ENCODE measurements at regions not wholly inside any gene's neighbourhood (a gene's known extent, or its start where the extent isn't known, plus 50 kb on each side); places are given as distances from the start of the nearest gene placed in this dataset.
"Not testable (repeated sequence)": the region's sequence is repeated elsewhere in the genome, so short reads cannot be mapped to it uniquely, and the experiment has no call there.

GRCh38 chrX:44785652-44786051 lies 58.2 kb upstream of the DUSP21 start:
- peak; percentile 96 for DNase-seq (ENCODE audit: low spot score)

DNA sequence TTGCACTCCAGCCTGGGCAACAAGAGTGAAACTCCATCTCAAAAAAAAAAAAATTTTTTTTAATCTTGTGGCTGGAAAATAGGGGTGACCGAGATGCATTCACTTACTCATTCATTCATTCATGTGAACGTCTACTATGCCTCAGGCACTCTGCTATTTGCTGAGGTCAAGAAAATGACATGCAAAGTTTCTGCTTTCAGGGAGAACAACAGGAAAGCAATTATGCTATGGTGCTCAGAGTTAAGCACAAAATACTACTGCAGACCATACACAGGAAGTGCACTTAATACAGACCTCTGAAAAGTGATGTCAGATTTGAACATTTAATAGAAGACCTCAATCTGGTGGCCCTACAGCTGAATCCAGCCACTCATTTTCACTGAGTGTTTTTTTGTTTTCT lies 59.6 kb upstream of the DUSP21 start:
- DNase-seq (ENCODE audit: low spot score): no peak

DNA sequence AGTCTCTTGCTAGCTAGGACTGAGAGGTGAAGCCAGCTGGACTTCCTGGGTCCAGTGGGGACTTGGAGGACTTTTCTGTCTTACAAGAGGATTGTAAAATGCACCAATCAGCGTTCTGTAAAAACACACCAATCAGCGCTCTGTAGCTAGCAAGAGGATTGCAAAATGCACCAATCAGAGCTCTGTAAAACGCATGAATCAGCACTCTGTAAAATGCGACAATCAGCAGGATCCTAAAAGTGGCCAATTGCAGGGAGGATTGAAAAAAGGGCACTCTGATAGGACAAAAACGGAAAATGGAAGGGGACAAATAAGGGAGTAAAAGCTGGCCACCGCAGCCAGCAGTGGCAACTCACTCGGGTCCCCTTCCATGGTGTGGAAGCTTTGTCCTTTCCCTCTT lies 65.6 kb upstream of the DUSP21 start:
- no peak for DNase-seq (ENCODE audit: low spot score)

GRCh38 chrX:44775726-44776125 lies 68.1 kb upstream of the DUSP21 start:
- DNase-seq (ENCODE audit: low spot score): no peak

DNA sequence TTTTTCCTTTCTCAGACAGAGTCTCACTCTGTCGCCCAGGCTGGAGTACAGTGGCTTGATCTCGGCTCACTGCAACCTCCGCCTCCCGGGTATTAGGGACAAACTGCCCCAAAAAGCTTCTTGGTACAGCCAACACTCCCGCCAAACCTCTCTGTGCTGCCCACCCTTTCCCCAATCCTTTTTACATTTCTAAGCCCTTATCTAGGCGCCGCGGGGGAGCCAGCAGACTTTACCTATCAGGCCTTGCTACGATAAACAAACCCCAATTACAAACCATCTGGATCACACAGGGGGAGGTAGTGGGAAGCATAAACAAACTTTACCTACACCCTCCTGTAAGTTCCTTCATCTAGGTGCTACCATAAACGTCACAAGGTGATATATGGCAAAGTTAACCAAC lies 69.8 kb upstream of the DUSP21 start:
- DNase-seq (ENCODE audit: low spot score): not testable (repeated sequence)

- DNase-seq (ENCODE audit: low spot score): no peak
These were observed 73.7 kb upstream of the DUSP21 start for GRCh38 chrX:44770121-44770520.

- DNase-seq (ENCODE audit: low spot score): no peak
These were observed 76.5 kb upstream of the DUSP21 start for GRCh38 chrX:44767308-44767707.

- DNase-seq (ENCODE audit: low spot score): no peak
These were observed 78.3 kb upstream of the DUSP21 start for GRCh38 chrX:44765556-44765955.

DNA sequence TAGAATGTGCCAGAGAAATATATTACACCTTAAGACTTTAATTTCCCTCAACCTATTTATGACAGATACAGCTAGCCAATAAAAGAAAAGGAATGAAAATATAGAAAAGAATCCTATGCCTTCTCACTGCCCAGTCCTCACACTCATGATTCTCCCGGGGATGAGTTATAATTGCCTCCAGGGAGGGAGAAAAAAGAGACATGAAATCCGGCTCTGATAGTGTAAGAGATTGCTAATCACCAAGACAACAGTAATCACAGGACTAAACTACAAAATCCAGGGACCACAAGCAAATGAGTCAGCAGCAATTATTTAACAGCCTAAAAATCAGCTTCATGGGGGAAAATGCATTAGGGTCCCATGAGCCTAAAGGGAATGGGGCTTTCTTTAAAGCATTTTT lies 95.9 kb upstream of the DUSP21 start:
- peak; percentile 30 for DNase-seq (ENCODE audit: low spot score)

GRCh38 chrX:44747317-44747716 lies 96.5 kb upstream of the DUSP21 start:
- DNase-seq (ENCODE audit: low spot score): no peak

- DNase-seq (ENCODE audit: low spot score): no peak
These were observed 99.0 kb upstream of the DUSP21 start for GRCh38 chrX:44744799-44745198.

GRCh38 chrX:44742480-44743155 lies 101.2 kb upstream of the DUSP21 start:
- no peak for DNase-seq (ENCODE audit: low spot score)

- DNase-seq (ENCODE audit: low spot score): not testable (repeated sequence)
These were observed 102.0 kb upstream of the DUSP21 start for GRCh38 chrX:44741859-44742258.

DNA sequence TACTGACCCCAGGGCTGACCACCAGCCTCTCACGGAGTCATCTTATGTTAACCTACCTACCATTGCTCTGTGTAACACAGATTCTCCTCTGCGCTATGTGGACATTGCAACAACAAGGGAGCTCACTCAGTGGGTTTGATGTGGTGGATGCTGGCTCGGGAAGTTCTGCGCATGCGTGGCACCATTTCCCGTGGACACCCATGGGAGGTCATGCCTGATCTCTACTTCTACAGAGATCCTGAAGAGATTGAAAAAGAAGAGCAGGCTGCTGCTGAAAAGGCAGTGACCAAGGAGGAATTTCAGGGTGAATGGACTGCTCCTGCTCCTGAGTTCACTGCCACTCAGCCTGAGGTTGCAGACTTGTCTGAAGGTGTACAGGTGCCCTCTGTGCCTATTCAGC lies 102.4 kb upstream of the DUSP21 start:
- DNase-seq (ENCODE audit: low spot score): not testable (repeated sequence)

DNA sequence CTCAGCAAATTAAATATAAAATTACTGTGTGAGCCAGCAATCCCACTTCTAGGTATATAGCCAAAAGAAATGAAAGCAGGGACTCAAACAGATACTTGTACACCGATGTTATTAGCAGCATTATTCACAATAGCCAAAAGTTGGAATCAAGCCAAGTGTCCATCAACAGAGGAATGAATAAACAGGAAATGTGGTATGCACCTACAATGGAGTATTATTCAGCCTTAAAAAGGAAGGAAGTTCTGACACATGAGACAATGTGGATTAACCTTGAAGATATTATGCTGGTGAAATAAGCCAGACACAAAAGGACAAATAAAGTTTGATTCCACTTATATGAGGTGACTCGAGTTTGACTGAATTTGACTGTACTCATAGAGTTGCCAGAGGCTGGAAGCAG lies 108.3 kb upstream of the DUSP21 start:
- no peak for DNase-seq (ENCODE audit: low spot score)

DNA sequence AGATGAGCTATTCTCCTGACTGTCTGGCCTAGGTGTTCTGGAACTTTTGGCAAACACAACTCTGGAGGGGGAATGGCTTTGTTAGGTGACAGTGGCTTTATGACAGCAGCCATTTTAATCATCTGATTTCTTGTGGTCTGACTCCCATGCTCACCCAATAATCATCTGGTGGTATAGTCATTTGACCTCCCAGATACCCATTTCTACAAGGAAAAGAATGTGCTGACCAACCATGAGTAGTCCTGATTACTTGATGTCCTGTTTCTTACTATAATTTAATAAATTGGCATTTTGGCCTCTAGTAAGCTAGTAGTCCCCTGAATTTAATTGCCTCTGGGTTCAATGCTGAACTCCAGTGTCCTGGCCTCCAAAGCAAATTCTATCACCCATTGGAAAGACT lies 109.9 kb upstream of the DUSP21 start:
- peak; percentile 36 for DNase-seq (ENCODE audit: low spot score)

- no peak for DNase-seq (ENCODE audit: low spot score)
These were observed 112.7 kb upstream of the DUSP21 start for GRCh38 chrX:44731160-44731559.

DNA sequence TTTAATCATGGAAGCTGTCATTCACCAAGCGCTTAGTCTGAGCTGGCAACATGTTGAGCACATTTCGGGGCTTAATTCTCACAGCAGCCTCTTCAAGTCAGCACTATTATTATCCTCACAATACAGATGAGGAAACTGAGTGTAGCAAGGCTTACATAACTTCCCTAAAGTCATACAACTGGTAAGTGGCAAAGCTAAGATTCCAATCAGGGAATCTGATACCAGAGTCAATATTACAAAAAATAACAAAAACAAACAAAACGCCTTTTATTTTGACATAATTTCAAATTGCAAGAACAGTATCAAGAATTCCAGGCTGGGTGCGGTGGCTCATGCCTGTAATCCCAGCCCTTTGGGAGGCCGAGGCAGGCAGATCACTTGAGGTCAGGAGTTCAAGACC lies 120.4 kb upstream of the DUSP21 start:
- DNase-seq (ENCODE audit: low spot score): no peak

DNA sequence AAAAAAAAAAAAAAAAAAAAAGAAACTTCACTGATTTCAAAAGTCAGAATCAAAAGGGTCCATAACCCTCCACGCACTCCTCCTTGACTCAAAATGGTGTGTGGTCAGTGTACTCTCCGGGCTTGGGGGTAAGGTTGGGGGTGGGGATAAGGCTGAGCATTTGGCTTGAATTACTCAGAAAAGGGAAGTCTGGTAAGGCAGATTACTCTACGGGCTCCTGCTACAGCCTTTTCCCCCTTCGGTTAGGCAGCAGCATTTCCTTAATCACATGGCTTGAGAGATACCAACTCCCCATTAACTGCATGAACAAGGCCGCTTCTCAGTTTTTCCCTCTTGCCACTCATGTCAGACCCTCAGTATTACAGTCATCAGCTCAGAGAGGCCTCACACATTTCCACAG lies 135.4 kb upstream of the DUSP21 start:
- no peak for DNase-seq (ENCODE audit: low spot score)

DNA sequence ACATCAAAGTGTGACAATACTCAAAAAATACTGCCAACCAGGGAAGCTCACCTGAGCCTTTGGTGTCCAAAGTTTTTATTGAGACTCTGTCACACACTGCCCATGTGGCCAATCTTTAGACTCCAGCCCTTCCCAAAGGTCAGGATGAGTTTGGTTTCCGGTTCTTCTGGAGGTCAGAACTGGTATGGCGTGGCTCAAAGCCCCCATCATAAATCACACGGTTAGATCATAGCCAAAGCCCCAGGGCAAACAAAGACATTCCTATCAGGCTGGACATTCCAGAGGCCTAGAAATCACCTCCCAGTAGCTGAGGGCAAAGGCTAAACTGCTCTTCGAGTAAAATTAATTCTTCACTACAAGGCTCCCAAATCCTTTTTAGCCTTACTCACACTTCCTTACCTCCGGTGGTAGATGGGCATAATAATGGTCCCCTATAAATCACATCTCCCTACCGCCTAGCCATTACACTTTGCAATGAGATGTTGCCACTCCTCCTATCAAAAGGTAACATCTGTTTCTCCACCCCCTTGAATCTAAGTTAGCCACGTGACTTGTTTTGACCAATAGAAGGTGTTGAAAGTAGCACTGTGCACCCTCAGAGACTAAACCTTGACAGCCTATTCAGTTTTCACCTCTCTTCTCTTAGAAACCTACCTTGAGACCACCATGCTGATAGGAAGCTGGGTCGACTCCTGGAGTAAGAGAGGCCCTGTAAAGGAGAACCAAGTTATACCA lies 137.8 kb upstream of the DUSP21 start:
- no peak for DNase-seq (ENCODE audit: low spot score)

DNA sequence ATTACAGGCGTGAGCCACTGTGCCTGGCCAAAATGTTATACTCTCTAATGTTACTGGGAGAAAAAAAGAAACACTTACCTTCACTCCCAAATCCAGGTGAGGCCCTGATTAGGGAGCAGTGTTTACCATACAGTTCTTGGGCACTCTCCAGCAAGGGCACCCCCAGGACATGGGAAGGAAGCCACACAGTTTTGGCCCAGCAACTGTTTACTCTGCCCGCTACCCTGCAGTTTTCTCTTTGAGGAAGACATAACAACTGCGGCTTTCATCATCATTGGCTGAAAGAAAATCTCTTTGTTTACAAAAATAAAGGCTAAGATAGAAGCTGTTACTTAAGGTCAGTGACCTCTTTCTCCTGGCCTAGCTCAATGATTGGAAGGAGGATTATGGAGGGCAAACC lies 145.5 kb upstream of the DUSP21 start:
- no peak for DNase-seq (ENCODE audit: low spot score)

DNA sequence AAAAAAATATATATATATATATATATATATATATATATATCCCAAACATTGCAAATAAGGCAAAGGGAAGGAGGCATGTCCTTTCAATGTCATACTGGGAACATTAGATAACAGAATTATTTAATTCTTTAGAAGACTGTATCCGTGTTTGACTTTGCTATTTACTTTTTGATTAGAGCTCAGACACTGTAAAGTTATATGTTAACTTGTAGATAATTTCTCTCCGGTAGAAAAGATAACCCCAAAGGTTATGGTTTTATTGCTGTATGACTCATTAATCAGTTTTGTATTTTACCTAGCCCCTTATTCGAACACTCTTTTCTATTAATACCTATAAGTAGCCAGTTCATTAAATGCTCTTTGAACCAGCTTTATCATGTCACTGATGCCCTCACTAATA lies 150.6 kb upstream of the DUSP21 start:
- DNase-seq (ENCODE audit: low spot score): no peak

- no peak for DNase-seq (ENCODE audit: low spot score)
These were observed 147.5 kb upstream of the FUNDC1 start for GRCh38 chrX:44690129-44690528.
